CD8-positive, alpha-beta memory T cell (primary cell): ENCODE measurements at regions not wholly inside any gene's neighbourhood (a gene's known extent, or its start where the extent isn't known, plus 50 kb on each side); places are given as distances from the start of the nearest gene placed in this dataset.

Experiments used
- CTCF ChIA-PET: fragments of 350-600 bp; sonication (Branson Sonifier 250); formaldehyde crosslinking; loops from one replicate; lab custom pipeline; 2021; ENCODE audit warnings: antibody characterized with exemption; lab: Charles Lee
- POLR2A ChIA-PET: fragments of 350-600 bp; sonication (Branson Sonifier 250); formaldehyde crosslinking; loops from one replicate; lab custom pipeline; 2021; ENCODE audit warnings: antibody characterized with exemption; lab: Charles Lee
- DNase-seq, 5 donors: peaks; one replicate each; pipeline versions ENCODE4 v3.0.0 to v3.0.0-alpha.2; 2020 to 2022; ENCODE audit warnings: mixed read lengths in 1 of 5
- H3K27ac ChIP-seq: one replicate; pipeline ENCODE4 v1.7.0; 2013; ENCODE audit warnings: low read depth, mild to moderate bottlenecking, low read length, moderate library complexity
- H3K27me3 ChIP-seq: 2 replicates; pipeline ENCODE4 v1.7.0; 2013; ENCODE audit warnings: low read length, mild to moderate bottlenecking; ENCODE audit not compliant: insufficient read depth, poor library complexity, severe bottlenecking
- H3K36me3 ChIP-seq: 2 replicates; pipeline ENCODE4 v1.7.0; 2013; ENCODE audit warnings: mild to moderate bottlenecking, low read length, moderate library complexity; ENCODE audit not compliant: insufficient read depth
- H3K4me1 ChIP-seq: 2 replicates; pipeline ENCODE4 v1.7.0; 2013; ENCODE audit warnings: mild to moderate bottlenecking, low read length, moderate library complexity; ENCODE audit not compliant: insufficient read depth
- H3K4me3 ChIP-seq: 2 replicates; pipeline ENCODE4 v1.7.0; 2013; ENCODE audit warnings: mild to moderate bottlenecking, low read length
- H3K9me3 ChIP-seq: 2 replicates; pipeline ENCODE4 v1.7.0; 2013; ENCODE audit warnings: mild to moderate bottlenecking, low read length
- H3K27ac Mint-ChIP-seq, 8 donors: one replicate each; pipeline ENCODE4 v1.8.0; 2020 to 2021; ENCODE audit warnings: mixed read lengths in 8 of 8, mild to moderate bottlenecking in 6 of 8, inconsistent platforms in 3 of 8, moderate library complexity in 3 of 8
- H3K27me3 Mint-ChIP-seq, 2 donors: one replicate each; pipeline ENCODE4 v1.8.0; 2020 to 2021; ENCODE audit warnings: mixed read lengths in 2 of 2, mild to moderate bottlenecking in 1 of 2, moderate library complexity in 1 of 2
- H3K36me3 Mint-ChIP-seq, 3 donors: one replicate each; pipeline ENCODE4 v1.8.0; 2020 to 2021; ENCODE audit warnings: mixed read lengths in 3 of 3, inconsistent platforms in 1 of 3, mild to moderate bottlenecking in 1 of 3
- H3K4me1 Mint-ChIP-seq, 3 donors: one replicate each; pipeline ENCODE4 v1.8.0; 2020 to 2021; ENCODE audit warnings: mixed read lengths in 3 of 3, inconsistent platforms in 1 of 3, mild to moderate bottlenecking in 1 of 3
- H3K4me3 Mint-ChIP-seq, 7 donors: one replicate each; pipeline ENCODE4 v1.8.0; 2020 to 2021; ENCODE audit warnings: mixed read lengths in 7 of 7, mild to moderate bottlenecking in 6 of 7, moderate library complexity in 4 of 7, inconsistent platforms in 2 of 7
- H3K9me3 Mint-ChIP-seq, 5 donors: one replicate each; pipeline ENCODE4 v1.8.0; 2020 to 2022; ENCODE audit warnings: mixed read lengths in 5 of 5, mild to moderate bottlenecking in 3 of 5, moderate library complexity in 2 of 5, inconsistent platforms in 1 of 5

- H3K36me3 ChIP-seq = no peaks in the 10 kb centered on the region
- no peaks in the 10 kb centered on the region for H3K36me3 Mint-ChIP-seq
- no peak overlapping the region for H3K4me3 ChIP-seq
- ChIA-PET CTCF (interaction anchor here (1.0 to 1.4 kb wide), 2 partner anchors 9 to 22 kb away, joined by 3 to 5 read pairs; no protein-coding TSS in a partner anchor), POLR2A (no interaction called here)
- no peak overlapping the region for H3K27ac Mint-ChIP-seq
- no peak overlapping the region for H3K27ac ChIP-seq
- no peaks in the 10 kb centered on the region for H3K9me3 ChIP-seq
- H3K4me1 Mint-ChIP-seq = no peaks in the 10 kb centered on the region
- H3K9me3 Mint-ChIP-seq = no peaks in the 10 kb centered on the region
- no peak overlapping the region for H3K4me3 Mint-ChIP-seq
- H3K4me1 ChIP-seq = no peaks in the 10 kb centered on the region
- peaks cover 8% of the 10 kb centered on the region for H3K27me3 ChIP-seq
- H3K27me3 Mint-ChIP-seq = peaks cover 32 to 87% of the 10 kb centered on the region in 2 donors
- no peak for DNase-seq
These were observed 108.7 kb upstream of the SIRPA start for GRCh38 chr20:1786486-1786885.

- ChIA-PET CTCF (interaction anchor here (0.7 kb wide), 1 partner anchor 48 kb away, joined by 4 read pairs; no protein-coding TSS in a partner anchor), POLR2A (no interaction called here)
- Histone ChIP-seq H3K27ac (no peak overlapping the region), H3K27me3 (peaks cover 8% of the 10 kb centered on the region), H3K4me1 (no peaks in the 10 kb centered on the region), H3K9me3 (no peaks in the 10 kb centered on the region), H3K36me3 (no peaks in the 10 kb centered on the region), H3K4me3 (no peak overlapping the region)
- DNase-seq = no peak
- peaks cover 32 to 90% of the 10 kb centered on the region in 2 donors for H3K27me3 Mint-ChIP-seq
- no peak overlapping the region for H3K27ac Mint-ChIP-seq
- no peaks in the 10 kb centered on the region for H3K36me3 Mint-ChIP-seq
- H3K4me3 Mint-ChIP-seq = no peak overlapping the region
- no peaks in the 10 kb centered on the region for H3K9me3 Mint-ChIP-seq
- H3K4me1 Mint-ChIP-seq = no peaks in the 10 kb centered on the region
These were observed 110.6 kb upstream of the SIRPA start for GRCh38 chr20:1784586-1784985.

GRCh38 chr20:1783245-1783644 is 112.0 kb upstream of the SIRPA start:
- CTCF ChIA-PET = no interaction called here
- Histone ChIP-seq H3K4me3 (no peak overlapping the region), H3K36me3 (no peaks in the 10 kb centered on the region), H3K27me3 (peaks cover 8% of the 10 kb centered on the region), H3K9me3 (no peaks in the 10 kb centered on the region), H3K4me1 (no peaks in the 10 kb centered on the region), H3K27ac (no peak overlapping the region)
- Mint-ChIP-seq H3K27me3 (peaks cover 29 to 79% of the 10 kb centered on the region in 2 donors), H3K9me3 (no peaks in the 10 kb centered on the region), H3K27ac (no peak overlapping the region), H3K4me3 (no peak overlapping the region), H3K4me1 (no peaks in the 10 kb centered on the region), H3K36me3 (no peaks in the 10 kb centered on the region)
- POLR2A ChIA-PET = no interaction called here
- no peak for DNase-seq

GRCh38 chr20:1782181-1782580 is 113.0 kb upstream of the SIRPA start:
- Histone ChIP-seq H3K27ac (no peak overlapping the region), H3K4me1 (no peaks in the 10 kb centered on the region), H3K27me3 (peaks cover 8% of the 10 kb centered on the region), H3K9me3 (no peaks in the 10 kb centered on the region), H3K4me3 (no peak overlapping the region), H3K36me3 (no peaks in the 10 kb centered on the region)
- POLR2A ChIA-PET = no interaction called here
- Mint-ChIP-seq H3K27ac (no peak overlapping the region), H3K4me1 (peaks cover 4% of the 10 kb centered on the region in 3 donors), H3K4me3 (no peak overlapping the region), H3K9me3 (no peaks in the 10 kb centered on the region), H3K36me3 (no peaks in the 10 kb centered on the region), H3K27me3 (peaks cover 24 to 68% of the 10 kb centered on the region in 2 donors)
- CTCF ChIA-PET = interaction anchor here (1.0 kb wide), 1 partner anchor 18 kb away, joined by 3 read pairs; no protein-coding TSS in a partner anchor
- no peak for DNase-seq

GRCh38 chr20:1779567-1779966 is 115.6 kb upstream of the SIRPA start:
- Histone ChIP-seq H3K27ac (no peak overlapping the region), H3K4me1 (peaks cover 9% of the 10 kb centered on the region), H3K36me3 (no peaks in the 10 kb centered on the region), H3K27me3 (peaks cover 8% of the 10 kb centered on the region), H3K9me3 (no peaks in the 10 kb centered on the region), H3K4me3 (no peak overlapping the region)
- H3K4me3 Mint-ChIP-seq = peak overlapping the region in 1 of 7 donors; percentile 13
- H3K27me3 Mint-ChIP-seq = peaks cover 11 to 44% of the 10 kb centered on the region in 2 donors
- ChIA-PET POLR2A (no interaction called here), CTCF (no interaction called here)
- H3K27ac Mint-ChIP-seq = no peak overlapping the region
- peaks cover 15 to 17% (median 16%) of the 10 kb centered on the region in 3 donors for H3K4me1 Mint-ChIP-seq
- no peaks in the 10 kb centered on the region for H3K36me3 Mint-ChIP-seq
- no peaks in the 10 kb centered on the region for H3K9me3 Mint-ChIP-seq
- DNase-seq = no peak

GRCh38 chr20:1778338-1778737 is 116.9 kb upstream of the SIRPA start:
- no peak for DNase-seq
- Mint-ChIP-seq H3K4me3 (no peak overlapping the region), H3K9me3 (no peaks in the 10 kb centered on the region), H3K36me3 (no peaks in the 10 kb centered on the region), H3K27ac (peak overlapping the region in 1 of 8 donors; percentile 9), H3K27me3 (peaks cover 7 to 31% of the 10 kb centered on the region in 2 donors), H3K4me1 (peaks cover 15 to 17% (median 16%) of the 10 kb centered on the region in 3 donors)
- Histone ChIP-seq H3K27ac (no peak overlapping the region), H3K4me1 (peaks cover 9% of the 10 kb centered on the region), H3K9me3 (no peaks in the 10 kb centered on the region), H3K4me3 (no peak overlapping the region), H3K36me3 (no peaks in the 10 kb centered on the region), H3K27me3 (no peaks in the 10 kb centered on the region)
- ChIA-PET CTCF (interaction anchor here (2.2 to 3.0 kb wide), 2 partner anchors 44 to 221 kb away, joined by 16 to 20 read pairs; partner anchors contain the start of gene SIRPD), POLR2A (no interaction called here)

GRCh38 chr20:1777476-1777820 is 117.8 kb upstream of the SIRPA start:
- Mint-ChIP-seq H3K36me3 (no peaks in the 10 kb centered on the region), H3K27me3 (peaks cover 6 to 22% of the 10 kb centered on the region in 2 donors), H3K9me3 (no peaks in the 10 kb centered on the region), H3K4me1 (peaks cover 15 to 17% (median 16%) of the 10 kb centered on the region in 3 donors), H3K4me3 (peak overlapping the region; percentile 38 to 94 (median 79)), H3K27ac (peak overlapping the region in 6 of 8 donors; percentile 1 to 91 (median 38))
- Histone ChIP-seq H3K9me3 (no peaks in the 10 kb centered on the region), H3K4me3 (peak overlapping the region; percentile 73), H3K36me3 (no peaks in the 10 kb centered on the region), H3K27ac (no peak overlapping the region), H3K27me3 (no peaks in the 10 kb centered on the region), H3K4me1 (peaks cover 9% of the 10 kb centered on the region)
- ChIA-PET POLR2A (no interaction called here), CTCF (interaction anchor here (0.7 to 3.0 kb wide), 38 partner anchors 9 to 821 kb away, joined by 3 to 35 read pairs (median 4); partner anchors contain the start of genes FKBP1A, NSFL1C and SIRPD)
- no peak for DNase-seq

GRCh38 chr20:1776681-1777475 is 118.3 kb upstream of the SIRPA start:
- peaks cover 15 to 17% (median 16%) of the 10 kb centered on the region in 3 donors for H3K4me1 Mint-ChIP-seq
- no peaks in the 10 kb centered on the region for H3K36me3 Mint-ChIP-seq
- CTCF ChIA-PET = interaction anchor here (0.7 to 3.0 kb wide), 47 partner anchors 8 to 820 kb away, joined by 3 to 35 read pairs (median 4); partner anchors contain the start of genes FKBP1A, NSFL1C and SIRPD
- Histone ChIP-seq H3K27ac (no peak overlapping the region), H3K9me3 (no peaks in the 10 kb centered on the region), H3K27me3 (no peaks in the 10 kb centered on the region), H3K36me3 (no peaks in the 10 kb centered on the region), H3K4me1 (peaks cover 9% of the 10 kb centered on the region), H3K4me3 (peak overlapping the region; percentile 73)
- H3K4me3 Mint-ChIP-seq = peak overlapping the region; percentile 72 to 94 (median 79)
- peak overlapping the region in 5 of 8 donors; percentile 2 to 91 (median 59) for H3K27ac Mint-ChIP-seq
- H3K9me3 Mint-ChIP-seq = no peaks in the 10 kb centered on the region
- peak; percentile 67 to 84 (median 70) for DNase-seq
- peaks cover 6 to 20% of the 10 kb centered on the region in 2 donors for H3K27me3 Mint-ChIP-seq
- POLR2A ChIA-PET = no interaction called here
